Urothelium cell line (cell line): ENCODE measurements at regions not wholly inside any gene's neighbourhood (a gene's known extent, or its start where the extent isn't known, plus 50 kb on each side); places are given as distances from the start of the nearest gene placed in this dataset.

Experiments
- DNase-seq: peaks from one replicate; pipeline ENCODE4 v3.0.0; 2011; ENCODE audit warnings: low spot score, mixed read lengths
- FAIRE-seq: peaks from 2 replicates; lab custom pipeline; 2011; peaks lifted over from hg19 to GRCh38; lab: Jason Lieb, UNC

DNA sequence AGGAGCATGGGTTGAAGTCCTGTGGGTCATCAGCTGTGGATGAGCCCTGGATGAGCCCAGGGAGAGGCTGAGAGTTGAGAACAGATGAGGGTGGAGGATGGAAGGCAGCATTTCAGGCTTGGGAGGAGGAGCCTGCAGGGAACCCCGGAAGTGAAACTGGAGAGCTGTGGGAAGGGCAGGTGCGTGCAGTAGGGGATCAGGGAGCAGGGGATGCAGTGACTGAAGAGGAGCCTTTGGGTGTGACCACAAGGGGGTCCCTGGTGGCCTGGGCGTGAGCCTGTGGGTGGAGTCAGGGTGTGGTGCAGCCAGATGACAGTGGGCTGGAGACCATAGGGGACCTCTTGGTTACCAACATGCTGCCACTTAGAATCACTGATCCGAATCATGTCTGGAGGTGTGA is 115.5 kb downstream of the PAPOLA start:
- FAIRE-seq (no peak), DNase-seq (no peak)

DNA sequence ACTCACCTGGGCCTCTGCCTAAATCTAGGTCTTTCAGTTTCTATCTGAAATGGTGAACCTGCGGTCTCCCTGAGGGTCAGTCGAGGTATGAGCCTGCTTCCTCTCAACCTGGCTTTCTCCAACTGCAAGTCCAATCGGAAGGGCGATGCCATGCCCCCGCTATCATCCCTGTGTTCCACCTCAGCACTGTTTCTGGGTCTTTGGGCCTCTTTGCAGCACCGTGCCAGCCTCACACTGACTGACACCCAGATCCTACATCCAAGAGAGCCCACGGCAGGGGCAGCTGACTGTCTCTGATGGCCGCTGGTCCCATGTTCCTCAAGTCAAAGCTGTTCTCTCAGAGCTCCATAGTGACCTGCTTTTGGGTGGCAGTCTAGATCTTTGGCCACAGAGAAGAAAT is 120.7 kb downstream of the PAPOLA start:
- DNase-seq (no peak), FAIRE-seq (no peak)

DNA sequence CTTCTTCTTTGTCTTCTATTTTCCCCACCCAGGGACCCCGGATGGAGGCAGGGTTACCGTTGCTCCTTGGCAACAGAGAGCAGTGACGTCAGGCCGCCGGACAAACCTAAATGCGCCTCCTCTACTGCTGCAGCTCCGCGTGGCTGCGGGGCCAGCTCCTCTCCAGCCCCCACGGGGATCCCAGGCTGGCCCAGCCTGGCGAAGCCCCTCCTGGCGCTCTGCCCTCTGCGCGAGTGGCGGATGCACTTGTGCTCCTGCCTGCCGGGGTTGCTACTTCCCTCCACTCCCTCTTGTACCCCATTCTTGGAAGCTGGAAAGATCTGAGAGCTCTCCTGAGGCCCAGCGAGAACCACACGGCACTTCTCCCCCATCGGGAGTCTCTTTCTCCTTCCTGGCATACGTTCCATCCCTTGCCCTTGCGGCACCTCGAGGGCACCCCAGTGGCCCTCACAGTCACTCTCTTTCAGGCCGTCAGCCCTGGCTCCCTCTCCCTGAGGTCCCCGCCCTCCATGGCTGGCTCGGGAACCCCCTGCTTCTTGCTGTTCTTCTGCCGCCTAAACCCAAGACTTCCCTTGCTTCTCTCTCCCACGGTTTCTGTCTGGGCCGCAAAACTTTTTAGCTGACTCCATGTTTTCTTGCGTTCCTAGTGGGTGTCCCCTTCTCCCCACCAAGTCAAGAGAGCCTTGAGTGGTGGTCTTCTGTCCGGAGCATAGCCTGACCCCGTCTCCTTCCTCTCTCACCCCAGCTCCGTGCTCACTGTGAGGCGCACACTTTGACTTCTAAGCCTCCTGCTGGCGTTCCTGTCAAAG is 121.7 kb downstream of the PAPOLA start:
- FAIRE-seq (no peak), DNase-seq (no peak)

DNA sequence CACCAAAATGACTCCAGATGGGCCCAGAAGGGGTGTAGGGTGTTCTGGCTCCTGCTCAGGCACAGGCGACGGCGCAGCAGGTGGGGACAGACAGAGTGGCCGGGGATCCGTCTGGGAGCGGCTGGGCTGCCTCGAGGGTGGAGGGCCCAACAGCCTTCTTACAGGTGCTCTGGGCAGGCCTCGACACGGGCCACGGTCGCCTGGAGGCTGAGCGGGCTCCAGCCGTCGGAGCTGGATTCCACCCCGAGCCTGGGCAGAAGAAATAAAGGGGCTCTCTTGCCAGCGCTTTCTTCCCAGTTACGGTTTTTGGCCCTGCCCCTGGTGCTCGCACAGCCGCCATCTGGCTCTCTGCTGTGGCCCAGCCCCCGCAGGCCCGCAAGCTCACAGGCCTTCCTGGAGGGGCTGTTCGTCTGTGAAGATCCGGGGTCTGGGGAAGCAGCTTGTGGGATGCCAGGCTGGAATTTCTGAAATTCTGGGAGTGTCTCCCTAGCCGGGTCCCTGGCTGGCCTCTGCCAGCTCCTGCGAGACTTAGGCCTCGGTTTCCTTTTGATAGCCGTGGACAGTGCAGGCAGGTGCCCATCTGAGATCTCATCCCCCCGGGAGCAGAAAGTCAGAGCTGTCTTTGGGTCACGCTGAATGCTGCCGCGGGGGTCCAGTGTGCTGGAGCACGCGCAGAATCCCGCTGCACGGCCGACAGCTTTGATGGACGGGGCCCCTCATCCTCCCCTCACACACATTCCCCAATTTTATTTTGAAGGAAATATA is 122.7 kb downstream of the PAPOLA start:
- FAIRE-seq: no peak

DNA sequence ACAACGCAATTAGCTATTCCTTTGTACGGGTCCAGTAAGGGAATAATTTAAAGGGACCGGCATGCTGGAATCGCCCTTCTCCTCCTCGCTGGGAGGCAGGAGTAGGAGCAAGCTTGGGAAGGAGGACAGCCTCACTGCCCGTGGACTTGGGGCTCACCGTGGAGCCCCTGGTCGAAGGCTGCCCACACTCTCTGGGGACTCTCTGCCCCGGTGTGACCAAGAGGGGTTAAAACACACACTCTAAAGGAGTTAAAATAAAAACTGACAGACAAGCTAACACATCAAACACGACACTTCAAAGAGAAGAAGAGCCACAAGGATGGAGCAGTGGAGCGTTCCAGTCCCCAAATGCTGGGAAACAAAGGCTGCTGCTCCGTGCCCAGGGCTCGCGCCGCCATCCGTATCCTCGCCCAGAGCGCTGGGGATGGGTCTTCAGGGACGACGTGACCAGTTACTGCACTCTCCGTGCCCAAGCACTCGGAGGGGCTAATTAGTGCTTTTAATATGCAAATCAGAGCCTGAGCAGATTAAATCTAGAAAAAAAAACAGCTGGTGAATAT is 123.3 kb downstream of the PAPOLA start:
- FAIRE-seq (no peak), DNase-seq (no peak)

More for the DNA sequence above, 122.7 kb downstream of the PAPOLA start:
- DNase-seq: no peak

DNA sequence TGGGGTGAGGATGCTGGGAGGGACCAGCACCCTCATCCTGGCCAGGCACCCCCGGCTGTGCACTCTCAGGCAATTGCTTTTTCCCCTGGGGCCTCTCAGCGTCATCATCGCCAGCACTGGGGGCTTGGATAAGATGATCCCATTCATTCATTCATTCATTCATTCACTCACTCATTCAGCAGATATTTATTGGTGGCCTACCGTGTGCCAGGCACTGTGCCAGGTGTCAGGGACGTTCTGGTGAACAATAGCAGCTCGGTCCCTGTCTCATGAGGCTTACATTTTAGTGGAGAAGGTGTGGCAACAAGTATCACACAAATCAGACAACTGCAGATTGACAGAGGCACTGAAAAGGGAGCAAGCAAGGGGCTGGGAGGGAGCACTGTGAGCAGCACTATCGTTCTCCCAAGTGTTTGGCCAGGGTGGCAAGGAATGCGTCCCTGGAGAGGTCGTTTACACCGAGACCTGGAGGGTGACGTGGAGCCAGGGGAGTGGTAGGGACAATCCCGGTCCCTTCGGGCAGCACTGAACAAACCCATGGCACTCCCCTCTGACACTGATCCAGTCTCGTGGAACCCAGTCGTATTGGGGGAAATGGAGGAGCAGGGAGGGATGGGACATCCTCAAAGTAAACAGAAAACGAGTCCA is 124.1 kb downstream of the PAPOLA start:
- DNase-seq: no peak
- no peak for FAIRE-seq

DNA sequence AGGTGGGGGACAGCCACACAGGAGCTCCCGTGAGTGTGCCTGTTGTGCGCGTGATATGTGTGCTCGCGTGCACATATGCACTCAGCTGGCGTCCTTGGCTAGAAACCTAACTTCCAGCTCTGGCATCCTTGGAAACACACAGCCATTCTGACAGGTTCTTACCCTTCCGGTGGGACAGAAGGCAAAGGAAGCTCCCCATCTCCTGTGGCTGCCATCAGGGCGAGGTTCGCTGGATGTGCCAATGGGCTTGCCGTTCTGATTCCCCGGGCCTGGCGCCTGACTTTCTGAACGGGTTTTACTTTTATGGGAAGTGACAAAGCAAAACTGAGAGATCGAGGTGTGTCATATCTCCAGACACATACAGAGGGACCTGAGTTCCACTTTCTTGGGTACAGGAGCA is 124.7 kb downstream of the PAPOLA start:
- FAIRE-seq (no peak), DNase-seq (no peak)

DNA sequence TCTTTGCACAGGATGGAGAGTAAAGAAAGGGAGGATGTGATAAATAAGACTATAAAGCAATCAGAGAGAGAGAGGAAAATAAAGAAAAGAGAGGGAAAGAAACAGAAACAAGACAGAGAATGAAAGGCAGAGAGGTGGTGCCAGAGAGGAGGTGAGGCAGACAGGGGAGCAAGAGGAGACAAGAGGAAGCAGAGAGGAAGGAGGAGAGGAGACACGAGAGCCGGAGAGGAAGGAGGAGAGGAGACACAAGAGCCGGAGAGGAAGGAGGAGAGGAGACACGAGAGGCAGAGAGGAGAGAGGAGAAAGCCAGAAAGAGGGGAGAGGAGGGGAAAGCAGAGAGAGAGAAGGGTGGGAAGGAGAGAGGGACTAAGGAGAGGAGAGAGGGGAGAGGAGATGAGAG is 125.2 kb downstream of the PAPOLA start:
- FAIRE-seq (no peak), DNase-seq (no peak)

DNA sequence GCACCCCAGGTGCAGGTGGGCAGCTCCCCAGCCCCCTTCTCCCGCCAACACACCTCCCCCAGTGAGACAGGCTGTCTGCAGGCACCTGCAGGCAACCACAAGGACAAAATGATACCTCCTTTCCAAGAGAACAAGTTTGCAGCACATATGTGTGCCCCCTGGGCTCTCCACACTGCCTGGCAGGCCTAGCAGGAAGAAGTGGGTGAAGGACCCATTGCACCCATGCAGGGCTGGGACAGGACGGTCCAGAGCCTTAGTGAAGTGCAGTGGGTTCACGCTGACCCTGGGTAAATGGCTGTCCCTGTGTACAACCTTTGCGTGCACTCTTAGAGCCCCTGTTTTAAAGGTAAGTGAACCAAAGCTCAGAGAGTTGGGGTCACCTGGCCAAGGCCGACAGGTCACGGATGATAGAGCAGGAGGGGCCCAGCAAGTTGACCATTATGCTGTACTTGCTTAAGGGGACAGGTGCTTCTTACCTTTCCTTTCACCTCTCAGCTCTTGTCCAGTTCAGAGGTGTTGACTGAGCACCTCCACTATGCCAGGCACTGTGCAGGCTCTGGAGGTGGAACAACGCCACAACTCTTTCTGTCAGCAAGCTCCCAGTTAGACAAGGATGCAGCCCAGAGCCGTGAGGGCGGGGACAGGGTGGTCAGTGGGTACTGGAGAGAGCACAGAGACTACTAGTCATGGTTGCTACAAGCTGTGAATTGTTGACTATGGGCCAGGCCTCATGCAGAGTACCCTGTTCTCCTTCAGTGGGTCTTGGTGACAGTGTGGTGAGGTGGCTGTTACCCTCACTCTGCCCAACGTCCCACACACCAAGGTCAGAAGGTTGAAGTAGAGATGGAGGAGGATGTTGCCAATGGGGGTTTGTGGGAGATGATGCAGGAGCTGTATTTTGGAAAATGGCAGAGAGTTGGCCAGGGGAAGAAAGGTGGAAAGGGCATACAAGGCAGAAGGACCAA is 125.9 kb downstream of the PAPOLA start:
- no peak for DNase-seq
- no peak for FAIRE-seq

DNA sequence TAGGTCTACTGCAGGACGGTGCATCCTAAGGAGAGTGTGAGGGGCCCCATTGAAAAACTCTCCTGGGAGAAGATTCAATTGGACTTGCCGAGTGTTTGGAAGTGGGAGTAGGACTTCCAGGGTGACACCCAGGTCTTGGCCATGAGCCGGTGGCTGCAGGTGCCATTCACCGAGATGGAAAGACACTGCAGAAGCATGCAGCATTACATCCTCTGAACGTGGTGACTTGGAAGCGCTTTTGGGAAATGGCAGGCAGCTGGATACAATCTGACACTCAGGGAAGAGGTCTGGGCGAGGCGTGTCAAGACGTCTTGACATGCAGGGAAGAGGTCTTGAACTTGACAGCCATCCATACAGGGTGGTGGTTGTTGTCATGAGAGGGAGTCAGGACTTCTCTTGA is 126.9 kb downstream of the PAPOLA start:
- FAIRE-seq: no peak
- no peak for DNase-seq

DNA sequence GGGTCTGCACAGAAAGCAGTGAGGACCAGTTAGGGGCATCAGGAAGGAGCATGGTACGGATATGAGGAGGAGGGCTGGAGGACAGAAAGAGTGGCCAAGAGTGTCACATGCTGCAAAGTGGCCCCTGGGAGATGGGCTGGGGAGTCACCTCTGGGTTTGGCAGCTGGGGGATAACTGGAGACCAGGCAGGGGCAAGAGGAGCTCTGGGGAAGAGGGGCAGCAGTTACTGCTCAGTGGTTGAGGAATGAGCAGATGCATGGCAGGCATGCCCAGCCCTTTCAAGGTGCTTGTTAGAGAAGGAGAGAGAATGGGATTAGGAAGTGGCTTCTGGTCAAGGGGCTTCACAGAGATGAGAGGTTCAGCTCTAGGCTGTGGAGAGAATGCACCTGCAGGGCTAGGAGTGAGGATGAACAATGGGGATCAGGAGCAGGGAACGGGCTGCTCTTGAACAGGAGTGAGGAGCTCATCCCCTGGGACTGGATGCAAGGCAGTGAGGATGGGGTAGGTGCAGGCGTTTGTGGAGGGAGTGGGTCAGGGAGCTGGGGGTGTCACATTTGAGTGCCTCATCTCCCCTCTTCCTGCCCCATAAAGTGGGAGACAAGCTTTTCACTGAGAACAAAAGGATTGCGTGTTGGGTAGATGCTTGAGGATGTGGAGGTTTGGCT is 127.5 kb downstream of the PAPOLA start:
- no peak for DNase-seq
- FAIRE-seq: no peak

DNA sequence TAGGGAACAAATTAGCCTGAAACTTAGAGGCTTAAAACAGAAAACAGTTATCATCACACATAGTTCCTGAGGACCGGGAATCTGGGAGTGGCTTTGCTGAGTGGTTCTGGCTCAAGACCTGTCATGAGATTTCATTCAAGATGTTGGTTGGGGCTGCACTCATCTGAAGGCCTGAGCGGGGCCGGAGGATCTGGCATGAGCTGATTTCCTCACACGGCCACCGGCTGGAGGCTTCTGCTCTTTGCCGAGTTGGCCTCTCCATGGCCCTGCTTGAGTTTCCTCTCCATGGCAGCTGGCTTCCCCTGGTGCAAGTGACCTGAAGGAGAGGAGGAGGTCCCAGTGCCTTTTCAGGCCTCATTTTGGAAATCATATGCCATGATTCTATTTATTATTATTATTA is 128.1 kb downstream of the PAPOLA start:
- DNase-seq: no peak
- FAIRE-seq: no peak

DNA sequence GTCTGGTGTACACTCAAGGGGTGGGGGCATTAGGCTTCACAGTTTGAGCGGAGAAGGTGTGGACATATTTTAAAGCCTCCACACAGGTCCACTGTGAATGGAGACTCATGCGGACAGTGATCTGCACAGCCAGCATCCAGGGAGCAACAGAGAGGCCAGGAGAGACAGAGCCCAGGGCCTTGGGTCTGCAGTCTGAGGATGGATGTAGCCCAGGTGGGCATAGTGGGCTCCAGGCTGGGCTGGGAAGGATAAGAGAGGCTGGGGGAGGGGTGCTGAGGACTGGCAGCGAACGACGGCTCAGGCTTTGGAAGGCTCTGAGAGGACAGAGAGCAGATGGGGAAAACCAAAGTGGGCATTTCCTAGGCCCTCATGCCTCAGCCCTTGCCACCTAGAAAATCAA is 128.8 kb downstream of the PAPOLA start:
- no peak for DNase-seq
- FAIRE-seq: no peak

DNA sequence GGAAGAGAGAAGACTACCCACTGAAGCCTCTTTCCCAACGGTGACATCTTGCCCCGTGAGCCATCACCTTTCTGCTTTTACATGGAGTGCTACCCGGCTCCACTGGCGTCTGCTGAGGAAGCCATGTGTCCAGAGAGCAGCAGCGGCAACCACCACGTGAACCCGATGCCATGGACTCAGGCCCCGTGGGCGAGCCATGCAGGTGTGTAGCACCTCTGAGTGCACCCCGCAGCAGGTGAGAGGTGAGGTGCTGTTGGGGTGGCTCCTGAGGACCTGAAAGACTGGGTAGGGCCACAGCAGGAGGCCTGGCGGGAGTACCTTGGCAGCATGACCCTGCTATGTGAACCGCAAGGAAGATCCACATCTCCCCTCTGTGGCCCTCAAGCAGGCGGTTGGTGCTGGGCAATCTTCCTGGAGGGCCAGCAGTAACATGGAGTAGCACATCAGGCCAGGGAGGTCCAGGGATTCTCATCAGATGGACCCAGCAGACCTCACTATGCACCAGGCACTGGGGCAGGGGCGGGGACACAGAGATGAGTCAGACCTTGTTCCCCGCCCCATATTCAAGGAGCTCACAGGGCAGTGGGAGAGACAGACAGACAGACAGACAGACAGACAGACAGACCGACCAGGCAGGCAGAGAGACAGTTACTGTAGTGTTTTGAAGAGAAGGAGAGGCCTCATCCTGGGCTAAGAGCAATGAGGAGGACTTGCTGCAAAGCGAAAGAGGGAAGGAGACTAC is 129.6 kb downstream of the PAPOLA start:
- DNase-seq: no peak
- no peak for FAIRE-seq

DNA sequence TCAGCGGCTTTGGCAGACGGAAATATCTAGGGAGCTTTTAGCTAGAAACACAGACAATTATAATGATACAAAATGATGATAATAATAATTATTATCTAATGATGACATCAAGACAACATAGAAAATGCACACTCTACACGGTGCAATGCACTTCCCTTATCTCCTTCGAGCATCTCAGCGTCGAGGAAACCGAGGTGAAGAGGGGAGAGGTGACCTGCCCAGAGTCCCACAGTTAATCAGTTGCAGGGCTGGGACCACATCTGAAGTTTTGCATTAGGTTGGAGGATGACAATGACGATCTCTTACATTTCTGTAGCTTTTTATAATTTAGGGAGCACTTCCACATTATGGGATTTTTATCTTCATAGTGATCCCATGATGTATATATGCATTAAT is 130.2 kb downstream of the PAPOLA start:
- no peak for DNase-seq
- no peak for FAIRE-seq

DNA sequence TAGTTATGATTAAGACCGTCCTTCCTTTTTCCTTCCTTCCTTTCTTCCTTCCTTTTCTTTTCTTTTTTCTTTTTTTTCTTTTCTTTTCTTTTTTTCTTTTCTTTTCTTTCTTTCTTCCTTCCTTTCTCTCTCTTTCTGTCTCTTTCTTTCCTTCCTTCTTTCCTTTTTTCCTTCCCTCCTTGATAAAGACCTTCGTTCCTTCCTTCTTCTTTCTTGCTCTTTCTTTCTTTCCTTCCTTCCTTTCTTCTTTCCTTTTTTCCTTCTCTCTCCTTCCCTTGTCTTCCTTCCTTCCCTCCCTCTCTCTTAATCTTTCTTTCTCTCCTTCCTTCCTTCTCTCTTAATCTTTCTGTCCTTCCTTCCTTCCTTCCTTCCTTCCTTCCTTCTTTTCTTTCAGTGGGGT is 130.9 kb downstream of the PAPOLA start:
- DNase-seq (no peak), FAIRE-seq (no peak)

DNA sequence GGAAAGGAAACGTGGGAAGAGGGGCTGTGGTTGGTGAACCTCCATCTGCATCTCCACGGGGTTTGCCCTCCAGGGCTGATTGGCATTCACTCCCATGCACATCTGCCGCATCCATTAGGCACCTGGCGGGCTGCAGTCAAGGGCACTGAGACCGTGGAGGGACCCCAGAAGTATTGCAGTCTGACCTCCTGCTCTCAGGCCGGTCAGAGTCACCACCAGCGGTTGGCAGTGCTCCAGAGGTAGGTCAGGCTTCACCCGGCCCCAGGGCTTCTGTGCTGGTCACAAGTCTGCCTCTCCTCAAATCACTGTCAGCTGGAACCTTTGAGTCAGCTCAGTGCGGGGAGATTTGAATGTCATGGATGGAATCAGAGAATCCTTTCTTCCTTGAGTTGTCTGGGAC is 132.3 kb downstream of the PAPOLA start:
- FAIRE-seq: no peak
- DNase-seq: no peak

DNA sequence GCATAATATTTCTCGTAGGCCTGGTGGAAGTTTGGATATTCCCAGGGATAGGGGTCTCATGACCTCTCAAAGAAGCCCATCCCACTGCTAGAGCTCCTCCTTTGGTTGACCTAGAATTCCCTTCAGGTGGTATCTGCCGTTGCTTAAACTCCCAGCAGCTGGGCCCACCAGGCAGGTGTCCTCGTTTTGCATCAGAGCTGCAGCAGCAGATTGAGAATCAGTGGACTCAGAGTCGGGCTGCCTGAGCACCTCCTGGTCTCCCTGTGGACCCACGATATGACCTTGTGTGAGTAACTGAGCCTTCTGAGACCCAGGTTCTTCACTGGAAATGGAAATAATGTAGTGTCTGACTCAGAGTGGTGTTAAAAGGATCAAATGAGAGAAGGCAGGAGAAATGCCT is 132.7 kb downstream of the PAPOLA start:
- no peak for DNase-seq
- FAIRE-seq: no peak

DNA sequence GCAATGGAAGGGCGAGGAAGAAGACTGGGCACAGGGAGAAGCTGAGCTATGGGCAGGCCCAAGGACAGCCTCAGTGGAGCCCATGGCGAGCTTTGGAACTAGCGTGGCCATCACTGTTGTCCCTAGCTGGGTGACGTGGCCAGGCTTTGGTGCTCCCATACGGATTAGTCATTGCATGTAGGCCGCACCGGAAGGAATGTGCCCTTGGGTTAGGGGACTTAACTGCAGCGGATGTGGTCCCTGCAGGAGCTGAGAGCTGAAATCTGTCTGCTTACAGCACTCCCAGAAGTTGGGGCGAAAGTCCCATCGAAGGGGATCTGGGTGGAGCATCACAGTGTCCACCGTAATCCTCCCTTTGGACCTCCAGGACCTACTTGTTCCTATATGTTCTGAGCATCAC is 133.7 kb downstream of the PAPOLA start:
- FAIRE-seq: no peak
- DNase-seq: no peak
